CD4-positive, alpha-beta T cell treated with Interleukin-17A for 4 hours (primary cell): ENCODE measurements at regions not wholly inside any gene's neighbourhood (a gene's known extent, or its start where the extent isn't known, plus 50 kb on each side); places are given as distances from the start of the nearest gene placed in this dataset.

Experiments
- DNase-seq: peaks from one replicate; pipeline ENCODE4 v3.0.0-alpha.2; 2020; ENCODE audit warnings: mixed read lengths

DNA sequence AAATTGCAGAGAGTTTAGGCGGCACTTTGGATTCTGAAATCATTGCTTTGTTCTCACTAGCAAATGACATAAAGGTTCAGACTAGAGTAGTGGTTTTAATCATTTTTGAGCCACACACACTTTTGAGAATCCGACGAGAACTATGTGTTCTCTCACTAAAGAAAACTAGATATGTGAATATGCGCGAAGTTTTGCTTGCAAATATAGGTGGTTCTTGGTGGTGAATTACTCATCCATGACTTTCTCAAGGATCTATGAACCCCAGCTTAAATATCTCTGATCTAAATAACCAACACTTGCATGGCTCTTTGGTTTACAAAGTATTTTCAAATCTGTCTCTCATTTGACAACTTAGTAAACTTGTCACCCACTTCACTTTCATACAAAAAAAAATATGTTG, 54.8 kb downstream of the NOG start:
- no peak for DNase-seq

DNA sequence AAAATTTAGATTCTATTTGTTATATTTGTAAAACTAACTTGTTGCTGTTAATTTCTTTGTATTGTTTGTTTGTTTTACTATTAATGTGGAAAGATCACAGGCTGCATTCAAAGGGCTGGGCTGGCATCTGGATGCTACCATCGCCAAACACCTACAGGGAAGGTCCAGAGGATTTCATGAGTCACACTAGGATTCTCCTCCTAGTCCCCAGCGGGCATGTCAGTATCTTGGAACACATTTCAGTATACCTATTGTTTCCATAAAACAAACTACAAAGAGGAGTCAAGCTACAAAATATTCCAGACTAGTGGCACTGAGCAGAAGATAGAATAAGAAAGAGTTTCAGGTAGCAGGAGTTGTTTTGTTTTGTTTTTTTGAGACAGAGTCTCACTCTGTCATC, 55.3 kb downstream of the NOG start:
- no peak for DNase-seq

DNA sequence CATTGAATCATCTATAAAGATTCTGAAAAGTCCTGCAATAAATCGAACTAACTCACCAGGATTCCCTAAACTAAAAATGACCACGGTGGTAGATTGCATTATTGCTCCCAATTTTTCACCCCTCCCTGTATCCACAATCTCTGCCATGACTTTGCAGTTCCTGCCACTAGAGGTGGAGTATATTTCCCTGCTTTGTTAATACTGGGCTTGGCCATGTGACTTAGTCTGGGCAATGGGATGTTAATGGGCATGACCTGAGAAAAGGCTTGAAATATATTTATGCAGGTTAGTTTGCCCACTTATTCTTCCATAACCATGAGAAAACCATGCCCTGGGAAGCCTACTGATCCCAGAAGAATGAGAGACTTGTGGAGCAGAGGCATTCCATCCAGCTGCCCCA, 59.1 kb downstream of the NOG start:
- DNase-seq, result no peak

DNA sequence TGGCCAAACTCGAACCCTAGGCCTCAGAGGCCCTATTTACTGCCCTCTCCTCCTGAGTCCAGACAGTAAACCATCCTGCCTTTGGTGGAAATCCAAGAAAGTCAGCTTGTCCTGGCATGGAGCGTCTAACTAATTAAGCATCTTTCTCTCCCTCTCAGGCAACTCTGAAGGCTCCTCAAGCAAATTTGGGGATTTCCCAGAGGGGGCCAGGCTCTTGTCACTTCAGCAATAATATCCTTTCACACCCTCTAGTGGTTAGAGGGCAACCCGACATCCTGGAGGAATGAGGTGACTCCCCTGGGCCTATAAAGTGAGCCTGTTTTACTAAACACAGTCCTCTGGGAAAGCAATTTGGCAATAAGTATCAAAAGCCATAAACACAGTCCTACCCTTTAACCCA, 60.4 kb downstream of the NOG start:
- DNase-seq, result peak; percentile 77

DNA sequence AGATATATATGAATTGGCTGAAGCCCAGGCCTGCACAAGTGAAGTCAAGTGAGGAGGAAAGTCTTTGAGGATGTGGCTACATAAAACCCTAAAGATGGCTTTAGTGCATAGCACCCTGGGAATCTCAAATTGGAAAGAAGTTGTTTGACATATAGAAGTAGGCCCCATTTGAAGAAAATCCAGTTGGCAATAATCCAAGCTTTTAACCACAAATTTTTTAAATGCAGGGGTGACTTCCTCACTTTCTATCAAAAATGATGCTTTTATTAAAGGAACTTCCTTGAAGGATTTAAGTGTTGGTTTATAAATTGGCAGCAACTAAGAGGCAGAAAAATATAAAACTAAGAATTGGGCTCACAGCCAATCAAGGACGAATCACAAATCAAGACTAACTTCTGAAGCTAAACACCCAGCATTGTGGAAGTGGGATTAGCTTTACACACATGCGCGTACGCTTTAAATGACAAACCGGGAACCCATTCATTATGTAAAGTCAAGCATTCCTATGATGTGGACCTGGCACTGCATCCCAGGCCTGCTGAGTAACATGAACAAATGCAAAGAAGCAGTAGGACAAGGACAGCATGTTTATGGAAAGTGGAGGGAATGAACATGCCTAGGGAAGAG, 63.3 kb downstream of the NOG start:
- DNase-seq, result no peak

DNA sequence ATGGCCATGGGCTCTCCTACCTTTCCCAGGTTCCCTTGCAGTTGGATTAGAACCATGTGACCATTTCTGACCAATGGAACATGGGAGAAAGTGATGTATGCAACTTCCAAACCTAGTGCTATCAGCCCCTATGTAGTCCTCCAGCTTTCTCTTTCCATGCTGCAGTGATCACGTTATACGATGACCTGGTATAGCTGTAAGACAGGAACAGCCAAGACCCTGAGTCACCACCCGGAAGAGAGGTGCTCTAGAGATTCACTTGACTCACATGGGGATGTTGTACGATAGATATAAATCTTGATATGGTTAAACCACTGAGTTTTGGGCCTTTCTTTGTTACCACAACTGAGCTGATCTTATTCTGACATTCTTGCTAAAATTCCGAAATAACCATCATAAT, 65.1 kb downstream of the NOG start:
- no peak for DNase-seq

DNA sequence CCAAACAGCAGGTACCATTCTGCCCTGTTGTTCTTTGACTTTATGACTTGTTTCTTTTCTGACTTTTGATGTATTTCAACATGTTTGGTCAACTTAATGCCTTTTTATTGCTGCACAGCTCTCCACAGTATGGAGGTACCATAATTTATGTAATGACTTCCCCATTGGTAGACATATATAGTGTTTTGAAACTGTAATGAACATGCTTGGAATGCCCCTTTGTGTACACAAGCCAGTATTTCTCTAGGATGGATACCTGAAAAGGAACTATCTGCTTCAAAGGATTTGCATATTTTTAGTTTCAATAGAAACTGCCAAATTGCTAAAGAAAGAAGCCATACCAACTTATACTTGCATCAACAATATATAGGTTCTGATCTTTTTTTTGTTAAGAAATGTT, 66.1 kb downstream of the NOG start:
- DNase-seq, result no peak

DNA sequence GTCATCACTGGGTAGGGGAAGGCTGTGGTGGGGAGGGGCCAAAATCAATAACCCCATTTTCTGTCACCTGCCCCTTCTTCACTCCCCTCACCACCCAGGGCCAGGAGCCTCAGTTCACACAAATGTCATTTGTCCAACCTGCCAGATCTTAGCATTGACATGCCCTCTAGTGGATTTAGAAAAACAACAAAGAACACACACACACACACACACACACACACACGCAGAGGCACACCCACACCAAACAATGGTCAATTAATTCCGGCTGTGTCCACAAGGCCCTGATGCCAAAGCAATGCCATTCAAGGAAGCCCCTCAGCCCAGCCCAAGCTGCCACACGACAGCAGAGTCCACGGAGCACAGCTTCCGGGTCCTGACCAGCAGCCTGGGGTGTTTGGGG, 68.4 kb downstream of the NOG start:
- DNase-seq, result peak; percentile 11

DNA sequence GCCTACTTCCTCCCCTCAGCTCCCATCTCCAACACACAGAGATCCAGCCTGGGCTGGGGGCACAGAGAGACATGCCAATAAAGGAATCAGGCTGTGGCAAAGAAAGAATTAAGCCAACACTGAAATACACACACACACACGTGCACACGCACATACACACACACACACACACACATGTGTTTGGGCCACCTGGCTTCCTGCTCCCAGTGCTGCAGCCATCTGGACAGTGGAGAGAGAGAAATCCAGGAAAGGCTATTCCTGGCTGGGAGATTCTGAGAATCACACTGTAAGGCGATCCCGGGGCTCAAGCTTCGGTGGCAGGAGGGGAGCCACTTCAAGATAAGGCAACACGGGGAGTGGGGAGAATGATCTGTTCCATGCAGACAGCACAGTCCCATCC, 72.4 kb downstream of the NOG start:
- no peak for DNase-seq

DNA sequence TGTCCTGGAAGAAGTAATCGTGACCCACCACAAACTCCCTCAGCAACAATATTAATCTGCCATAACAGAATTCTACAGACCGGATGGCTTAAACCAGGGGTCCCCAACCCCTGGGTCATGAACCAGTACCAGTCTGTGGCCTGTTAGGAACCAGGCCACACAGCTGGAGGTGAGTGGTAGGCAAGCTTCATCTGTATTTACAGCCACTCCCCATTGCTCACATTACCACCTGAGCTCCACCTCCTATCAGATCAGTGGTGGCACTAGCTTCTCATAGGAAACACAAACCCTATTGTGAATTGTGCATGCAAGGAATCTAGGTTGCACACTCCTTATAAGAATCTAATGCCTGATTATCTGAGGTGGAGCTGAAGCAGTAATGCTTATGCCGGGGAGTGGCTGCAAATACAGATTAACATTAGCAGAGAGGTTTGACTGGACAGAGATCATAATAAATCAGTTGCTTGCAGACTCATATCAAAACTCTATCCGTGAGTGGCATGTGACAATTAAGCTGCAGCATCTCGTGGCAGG, 74.5 kb downstream of the NOG start:
- DNase-seq, result no peak

DNA sequence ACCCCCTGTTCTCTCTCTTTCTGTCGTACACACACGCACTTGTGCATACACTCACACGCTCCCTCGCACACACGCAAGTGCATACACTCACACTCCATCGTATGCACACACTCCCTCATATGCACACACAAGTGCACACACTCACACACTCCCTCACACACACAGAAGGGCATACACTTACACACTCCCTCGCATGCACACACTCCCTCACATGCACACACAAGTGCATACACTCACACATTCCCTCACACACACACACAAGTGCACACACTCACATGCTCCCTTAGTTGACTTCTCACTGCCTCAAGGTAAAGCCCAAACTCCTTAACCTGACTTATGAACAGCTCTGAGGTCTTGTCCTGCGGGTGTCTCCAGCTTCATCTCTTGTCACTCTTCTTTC, 78.7 kb downstream of the NOG start:
- DNase-seq, result no peak

DNA sequence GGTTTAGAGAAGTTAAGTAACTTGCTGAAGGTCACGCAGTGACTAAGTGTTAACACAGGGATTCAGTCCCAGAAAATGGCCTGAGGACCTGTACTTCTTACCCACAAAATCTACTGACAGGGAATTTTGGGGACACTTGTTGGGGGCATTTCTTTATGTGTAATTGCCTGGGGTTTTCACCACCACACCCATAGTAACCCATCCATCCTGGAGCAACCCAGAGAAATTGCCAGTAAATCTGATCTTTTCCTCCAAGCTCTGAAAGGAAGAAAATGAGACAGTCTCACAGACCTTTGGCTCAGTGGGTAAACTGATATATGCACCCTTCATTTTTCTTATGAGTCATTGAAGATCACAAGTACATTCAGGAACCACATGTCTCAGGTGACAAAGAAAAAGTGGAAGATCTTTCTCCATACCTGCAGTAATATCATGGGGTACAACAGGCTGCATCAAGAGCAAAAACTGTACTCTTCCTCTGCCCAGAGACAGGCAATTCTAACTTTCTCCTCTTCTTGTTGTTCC, 81.0 kb downstream of the NOG start:
- no peak for DNase-seq

DNA sequence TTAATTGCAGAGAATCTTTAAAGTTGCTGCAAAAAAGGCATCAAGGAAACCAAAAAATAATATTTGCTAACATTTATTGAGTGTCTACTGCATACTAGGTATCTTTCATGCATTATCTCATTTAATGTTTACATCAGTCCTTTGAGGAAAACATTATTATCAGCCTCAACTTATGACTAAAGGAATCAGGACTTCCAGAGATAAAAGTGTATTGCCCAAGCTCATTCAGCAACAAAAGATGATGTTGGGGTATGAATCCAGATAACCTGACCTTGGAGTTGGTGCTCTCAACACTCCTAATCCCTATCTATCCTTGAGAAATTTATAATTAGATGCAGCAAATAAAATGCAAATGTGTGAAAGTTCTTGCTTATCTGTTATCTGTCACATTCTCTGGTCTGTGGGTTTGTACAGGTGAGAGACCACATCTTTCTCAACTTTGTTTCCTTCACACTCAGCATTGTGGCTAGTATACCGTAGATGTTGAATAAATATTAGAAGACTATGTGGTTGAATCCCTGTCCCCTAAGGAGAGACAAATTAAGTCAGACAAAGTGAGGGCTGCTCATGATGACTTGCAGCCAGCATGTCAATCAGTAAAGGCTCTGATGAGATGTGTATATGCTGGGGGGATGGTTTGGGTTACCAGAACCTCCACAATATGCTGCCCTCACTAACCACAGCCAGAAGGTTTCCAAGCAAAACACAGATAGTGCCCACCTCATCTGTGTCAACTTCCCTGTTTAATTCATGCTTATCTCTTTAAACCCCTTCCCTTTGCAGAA, 82.6 kb downstream of the NOG start:
- no peak for DNase-seq

DNA sequence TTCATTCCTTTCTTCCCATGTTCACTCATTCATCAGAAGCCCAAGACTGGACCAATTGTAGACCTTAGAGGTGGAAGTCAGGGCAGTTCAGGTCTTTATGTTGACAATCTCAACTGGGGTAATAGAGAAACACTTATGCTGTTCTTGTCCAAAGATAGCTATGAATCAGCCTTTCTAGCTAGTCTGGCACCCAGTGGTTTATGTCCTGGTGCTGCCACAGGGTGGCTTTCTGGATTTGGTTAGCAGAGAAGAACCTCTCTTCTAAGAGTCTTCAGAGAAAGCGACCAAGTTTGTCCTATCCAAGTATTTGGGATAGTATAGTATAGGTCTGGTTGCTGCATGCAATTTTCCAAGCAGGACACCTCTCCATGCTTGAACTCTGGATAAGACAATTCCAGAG, 83.3 kb downstream of the NOG start:
- DNase-seq, result no peak

DNA sequence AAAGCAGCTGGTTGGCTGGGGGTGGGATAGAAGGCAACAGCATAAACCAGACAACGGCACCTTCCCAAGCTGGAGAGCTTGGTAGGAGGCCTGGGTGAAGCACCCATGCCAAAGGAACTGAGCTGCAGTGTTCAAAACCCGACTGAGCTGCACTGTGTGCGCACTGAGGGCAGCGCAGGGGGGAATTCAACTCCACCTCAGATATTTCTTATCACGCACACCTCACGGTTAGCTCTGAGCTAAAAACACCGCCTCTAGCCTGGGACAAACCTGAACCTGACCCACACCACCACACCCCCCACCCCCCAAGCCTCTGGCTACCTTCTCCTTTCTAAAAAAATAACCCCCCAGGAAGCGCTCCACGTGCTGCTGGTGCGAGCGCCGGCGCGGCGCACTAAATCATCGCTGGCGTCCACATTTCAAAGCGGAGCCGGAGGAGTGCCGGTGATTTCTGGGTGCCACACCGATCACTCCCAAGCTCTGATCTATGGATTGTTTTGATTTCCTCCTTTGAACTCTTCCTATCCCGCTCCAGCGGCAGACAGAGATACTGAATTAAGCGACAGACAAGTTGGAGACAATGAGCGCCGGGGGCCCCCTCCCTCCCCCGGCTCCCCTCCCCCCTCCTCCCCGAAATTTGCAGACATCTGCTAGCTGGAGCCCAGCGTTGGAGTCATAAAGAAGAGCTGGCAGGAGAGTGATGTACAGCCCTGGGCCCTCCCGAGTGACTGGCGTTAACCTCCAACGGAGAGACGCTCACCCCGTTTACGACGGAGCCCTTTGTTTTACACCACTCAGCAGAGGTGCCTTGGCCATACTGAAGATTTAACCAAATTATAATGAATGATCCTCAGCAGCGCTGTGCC, 85.0 kb downstream of the NOG start:
- DNase-seq, result peak; percentile 29

DNA sequence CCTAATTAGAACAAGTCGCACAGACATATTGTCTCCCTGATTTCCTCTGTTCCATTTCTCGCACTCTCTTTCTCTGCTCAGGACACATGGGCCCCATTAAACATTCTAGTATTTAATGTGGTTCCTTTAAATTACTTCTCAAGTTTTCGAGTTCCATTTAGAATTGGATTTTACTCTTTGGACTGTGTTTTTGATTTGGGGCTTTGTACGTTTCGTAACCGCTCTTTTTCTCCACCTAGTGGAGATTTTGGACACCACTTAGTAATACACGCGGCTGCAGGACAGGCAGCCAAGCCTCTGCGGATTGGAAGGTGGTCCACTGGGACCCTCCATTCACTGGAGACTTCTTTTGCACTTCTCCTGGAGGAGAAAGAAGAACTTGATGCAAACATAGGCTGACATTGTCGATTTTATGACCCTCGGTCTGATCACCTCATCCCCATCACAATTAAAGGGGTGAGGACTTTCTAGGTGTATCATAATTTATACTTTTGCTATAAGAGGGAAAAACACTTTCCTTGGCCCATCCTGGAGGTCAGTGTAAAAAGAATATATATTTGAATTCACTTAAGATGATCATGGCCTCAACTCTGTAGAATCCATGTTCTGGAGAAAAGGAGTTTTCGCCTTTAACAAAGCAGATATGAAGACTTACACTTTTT, 85.7 kb downstream of the NOG start:
- peak; percentile 14 for DNase-seq

DNA sequence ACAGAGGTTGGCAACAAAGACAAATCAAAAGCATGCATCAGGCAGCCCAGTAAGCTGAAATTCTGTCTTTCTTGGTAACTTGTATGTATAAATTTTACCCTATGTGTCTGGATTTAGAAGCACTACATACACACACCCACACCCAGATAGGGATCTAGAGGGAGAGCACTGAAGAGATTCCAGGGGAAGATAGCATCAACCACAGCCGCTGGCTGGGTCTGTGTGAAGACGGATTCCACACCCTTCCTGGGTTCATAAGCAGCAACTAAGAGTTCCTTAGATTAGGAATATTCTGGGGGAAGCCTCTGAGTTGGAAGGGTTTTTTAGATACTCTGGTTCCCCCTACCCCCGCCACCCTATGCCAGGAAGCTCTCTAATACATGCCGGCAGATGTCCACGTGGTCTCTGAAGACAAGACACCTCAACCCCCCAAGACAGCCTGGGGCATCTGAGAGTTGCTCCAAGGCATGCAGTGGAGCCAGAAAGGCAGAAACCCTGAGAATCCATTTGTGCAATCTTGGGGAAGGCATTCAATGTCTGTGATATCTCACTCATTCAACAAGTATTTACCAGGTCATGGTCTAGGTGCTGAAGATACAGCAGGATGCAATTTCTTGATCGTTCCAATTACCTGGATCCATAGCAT, 86.4 kb downstream of the NOG start:
- DNase-seq, result no peak

DNA sequence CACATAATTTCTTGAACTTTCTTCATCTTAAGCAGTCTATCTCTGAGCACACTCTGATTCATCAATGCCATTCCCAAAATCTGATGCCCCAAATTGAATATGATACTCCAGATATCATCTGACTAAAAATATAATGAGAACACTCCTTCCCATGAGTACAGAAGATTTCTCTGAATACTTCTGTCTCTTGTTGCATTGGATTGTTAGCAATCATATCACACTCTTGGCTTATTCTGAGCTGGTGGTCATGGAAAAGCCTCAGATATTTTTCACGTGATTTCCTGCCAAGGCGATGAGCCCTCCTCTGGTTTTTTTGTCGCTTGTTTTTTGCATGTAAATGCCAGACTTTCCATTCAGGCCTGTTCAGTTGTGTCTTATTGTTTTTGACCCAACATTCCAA, 87.2 kb downstream of the NOG start:
- no peak for DNase-seq

DNA sequence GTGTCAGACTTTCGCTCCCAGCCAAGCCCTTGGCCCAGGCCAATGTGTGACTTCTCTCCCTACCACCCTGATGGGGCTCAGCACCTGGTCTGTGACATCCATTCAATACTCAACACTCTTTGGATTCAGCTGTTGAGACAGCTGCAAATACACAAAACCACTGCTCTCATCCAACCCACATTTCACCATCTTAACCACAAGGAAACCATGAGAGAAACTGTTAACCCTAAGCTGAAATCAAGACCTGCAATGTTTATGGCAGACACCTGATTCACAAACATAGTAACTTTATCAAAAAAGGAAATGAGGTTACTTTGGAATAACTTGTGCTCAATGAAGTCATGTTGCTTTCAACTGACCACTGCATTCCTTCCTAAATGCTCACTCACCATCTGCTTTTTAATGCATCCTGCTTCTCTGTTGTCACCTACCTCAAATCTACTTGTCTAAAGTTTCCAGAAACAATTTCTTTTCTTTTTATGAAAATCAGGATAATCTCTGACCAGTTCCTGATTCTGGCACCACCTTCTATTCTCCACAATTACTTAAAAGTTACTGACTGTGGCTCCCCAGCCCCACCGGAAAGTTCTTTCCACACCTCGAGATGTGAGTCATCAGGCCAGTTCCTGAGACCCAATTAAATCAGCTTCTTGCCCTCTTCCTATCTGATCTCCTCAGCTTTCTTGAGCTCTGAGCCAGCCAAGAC, 88.2 kb downstream of the NOG start:
- DNase-seq, result peak; percentile 30

DNA sequence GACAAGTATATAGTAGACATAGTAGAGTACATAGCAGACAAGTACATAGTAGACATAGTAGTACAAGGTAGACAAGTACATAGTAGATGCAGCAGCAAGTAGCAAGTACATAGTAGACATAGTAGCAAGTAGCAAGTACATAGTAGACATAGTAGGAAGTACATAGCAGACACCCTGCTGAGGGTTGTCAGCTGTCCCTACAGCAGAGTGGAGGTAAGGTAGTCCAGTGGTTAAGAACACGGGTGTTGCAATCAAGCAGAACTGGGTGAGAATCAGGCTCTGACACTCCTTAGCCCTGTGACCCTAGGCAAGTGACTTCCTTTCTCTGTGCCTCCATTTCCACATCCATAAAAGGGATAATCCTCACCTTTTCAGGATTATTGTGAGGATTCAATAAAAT, 94.7 kb downstream of the NOG start:
- no peak for DNase-seq

DNA sequence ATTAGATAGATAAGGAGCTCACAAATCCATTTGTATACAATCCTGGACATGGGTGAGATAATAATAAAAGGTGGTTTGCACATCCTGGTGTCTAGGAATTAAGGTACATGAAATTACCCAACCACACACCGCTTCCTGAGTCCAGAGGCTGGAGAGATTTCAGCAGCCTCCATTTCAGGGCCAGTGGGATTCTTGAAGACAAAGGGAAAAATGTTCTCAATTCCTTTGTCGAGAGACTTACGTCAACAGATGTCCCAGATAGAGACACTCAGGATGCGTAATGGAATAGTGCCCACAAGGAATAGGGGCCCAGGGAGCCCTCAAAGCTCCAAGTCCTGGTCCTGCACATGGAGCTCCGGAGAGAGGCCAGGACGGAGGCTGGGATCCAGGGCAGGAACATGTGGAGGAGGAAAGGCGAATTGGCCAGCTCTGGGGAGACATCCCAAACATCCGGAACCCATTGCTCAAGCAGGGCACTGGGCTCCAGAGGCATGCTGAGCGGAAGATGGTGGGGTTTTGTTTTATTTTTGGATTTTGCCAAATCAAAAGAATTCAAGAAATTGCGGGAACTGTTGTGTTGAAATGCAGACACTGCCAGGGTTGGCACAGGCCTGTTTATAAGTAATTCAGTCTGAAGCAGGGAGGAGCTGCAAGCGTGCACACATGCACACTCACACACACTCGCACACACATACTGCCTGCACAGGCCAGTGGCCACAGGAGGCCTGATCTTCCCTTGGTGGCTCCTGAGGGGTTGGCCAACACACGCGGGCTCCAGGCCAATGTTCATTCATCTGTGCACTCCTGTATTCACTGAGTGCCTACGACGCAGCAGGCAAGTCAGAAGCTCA, 97.2 kb downstream of the NOG start:
- no peak for DNase-seq
